Fibroblast of the conjunctiva (primary cell): ENCODE measurements at regions not wholly inside any gene's neighbourhood (a gene's known extent, or its start where the extent isn't known, plus 50 kb on each side); places are given as distances from the start of the nearest gene placed in this dataset.
A peak's percentile ranks its signal among the peaks of the same experiment; 100 is the strongest.

ENCODE experiments used
- DNase-seq: peaks from one replicate; pipeline ENCODE4 v3.0.0-alpha.2; 2010; ENCODE audit warnings: low read depth

DNA sequence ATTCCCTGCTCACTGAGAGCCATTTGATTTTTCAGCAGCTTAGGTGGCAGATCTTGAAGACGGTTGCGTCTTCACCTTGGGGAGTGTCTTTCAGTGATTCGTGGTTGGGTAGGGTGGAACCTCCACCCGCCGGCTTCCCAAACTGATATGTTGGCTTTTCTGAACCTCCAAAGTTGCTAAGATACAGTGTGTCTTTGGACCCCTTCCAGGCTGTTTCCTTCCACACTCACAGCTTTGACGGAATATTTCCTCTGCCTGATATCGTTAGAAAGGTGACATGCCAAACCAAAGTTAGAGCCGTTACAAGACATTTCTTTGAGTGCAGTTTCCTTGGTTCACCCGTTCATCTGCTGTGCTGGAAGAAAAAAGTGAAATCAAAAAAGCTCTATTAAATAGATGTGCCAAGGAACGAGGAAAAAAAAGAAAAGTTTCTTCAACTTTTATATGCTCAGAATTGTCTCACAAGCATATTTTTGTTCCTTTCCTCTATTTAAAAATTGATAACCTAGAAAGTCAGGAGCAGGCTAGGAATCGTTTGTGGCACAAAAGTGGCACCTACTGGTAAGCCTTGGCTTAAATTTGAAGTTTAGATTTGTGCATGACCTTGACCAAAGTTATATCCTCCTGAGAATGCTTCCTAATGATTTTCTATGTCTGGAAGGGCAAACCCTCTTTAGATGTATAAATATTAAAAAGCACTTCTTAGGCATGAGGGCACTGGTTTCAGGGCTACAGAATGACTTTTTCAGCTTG is 270.7 kb upstream of the WWC1 start:
- no peak for DNase-seq

GRCh38 chr5:168022446-168023169 is 268.8 kb upstream of the WWC1 start:
- DNase-seq: no peak

DNA sequence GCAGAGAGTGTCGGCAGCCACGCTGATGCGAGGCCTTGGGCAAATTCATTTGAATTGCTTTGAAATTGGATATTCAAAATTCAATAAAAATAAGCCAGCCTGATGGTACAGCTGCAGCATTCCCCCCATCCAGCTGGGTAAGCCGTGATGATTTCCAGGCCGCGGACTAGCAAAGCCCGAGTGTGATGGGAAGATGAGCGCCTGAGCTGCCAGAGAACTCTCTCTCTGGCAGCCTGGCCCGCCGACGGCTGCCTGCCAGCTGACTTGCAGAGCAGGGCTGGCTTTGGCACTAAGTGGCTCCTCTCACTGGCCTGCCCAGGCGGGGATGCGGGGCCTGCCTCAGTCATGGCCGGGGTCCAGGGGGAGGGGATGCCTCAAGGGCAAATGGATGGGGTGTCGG is 268.3 kb upstream of the WWC1 start:
- DNase-seq: peak; percentile 4

GRCh38 chr5:168024306-168024705 is 267.1 kb upstream of the WWC1 start:
- DNase-seq: no peak

GRCh38 chr5:168027007-168027406 is 264.4 kb upstream of the WWC1 start:
- DNase-seq: no peak

GRCh38 chr5:168030912-168031311 is 260.5 kb upstream of the WWC1 start:
- DNase-seq: no peak

DNA sequence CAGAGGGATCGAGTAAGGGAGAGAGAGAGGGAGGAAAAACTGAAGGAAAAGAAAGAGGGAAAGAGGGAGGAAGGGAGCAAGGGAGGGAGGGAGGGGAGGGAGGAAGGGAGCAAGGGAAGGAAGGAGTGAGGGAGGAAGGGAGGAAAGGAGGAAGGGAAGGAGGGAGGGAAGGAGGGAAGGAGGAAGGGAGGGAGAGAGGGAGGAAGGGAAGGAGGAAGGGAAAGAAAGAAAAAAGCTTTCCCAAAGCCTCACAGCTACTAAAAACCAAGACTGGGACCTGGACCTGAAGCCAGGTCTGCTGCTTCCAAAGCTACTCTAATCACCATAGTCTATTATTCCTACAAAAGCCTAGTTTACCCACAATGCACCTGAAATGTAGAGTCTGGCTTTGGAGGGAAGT is 259.8 kb upstream of the WWC1 start:
- DNase-seq: no peak

DNA sequence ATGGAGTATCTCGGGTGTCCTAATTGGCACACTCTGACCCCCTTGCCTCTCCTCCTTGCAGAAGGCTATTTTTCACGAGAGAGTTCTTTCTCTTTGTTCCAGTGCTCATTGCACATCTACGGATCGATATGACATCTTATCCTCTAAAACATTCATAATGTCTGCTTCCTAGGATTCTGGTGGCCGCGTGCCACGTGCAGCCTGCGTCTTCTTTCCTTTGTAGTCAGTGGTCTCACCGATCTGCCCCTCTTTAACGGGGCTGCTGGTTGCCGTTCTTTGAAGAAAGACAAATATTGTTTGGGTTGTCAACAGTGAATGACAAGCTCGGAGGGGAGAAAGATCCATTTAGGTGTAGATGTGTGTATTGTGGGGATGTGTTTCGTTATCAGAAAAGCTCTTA is 252.4 kb upstream of the WWC1 start:
- DNase-seq: no peak

GRCh38 chr5:168039566-168040248 is 251.7 kb upstream of the WWC1 start:
- DNase-seq: no peak

GRCh38 chr5:168041583-168041982 is 249.9 kb upstream of the WWC1 start:
- no peak for DNase-seq

DNA sequence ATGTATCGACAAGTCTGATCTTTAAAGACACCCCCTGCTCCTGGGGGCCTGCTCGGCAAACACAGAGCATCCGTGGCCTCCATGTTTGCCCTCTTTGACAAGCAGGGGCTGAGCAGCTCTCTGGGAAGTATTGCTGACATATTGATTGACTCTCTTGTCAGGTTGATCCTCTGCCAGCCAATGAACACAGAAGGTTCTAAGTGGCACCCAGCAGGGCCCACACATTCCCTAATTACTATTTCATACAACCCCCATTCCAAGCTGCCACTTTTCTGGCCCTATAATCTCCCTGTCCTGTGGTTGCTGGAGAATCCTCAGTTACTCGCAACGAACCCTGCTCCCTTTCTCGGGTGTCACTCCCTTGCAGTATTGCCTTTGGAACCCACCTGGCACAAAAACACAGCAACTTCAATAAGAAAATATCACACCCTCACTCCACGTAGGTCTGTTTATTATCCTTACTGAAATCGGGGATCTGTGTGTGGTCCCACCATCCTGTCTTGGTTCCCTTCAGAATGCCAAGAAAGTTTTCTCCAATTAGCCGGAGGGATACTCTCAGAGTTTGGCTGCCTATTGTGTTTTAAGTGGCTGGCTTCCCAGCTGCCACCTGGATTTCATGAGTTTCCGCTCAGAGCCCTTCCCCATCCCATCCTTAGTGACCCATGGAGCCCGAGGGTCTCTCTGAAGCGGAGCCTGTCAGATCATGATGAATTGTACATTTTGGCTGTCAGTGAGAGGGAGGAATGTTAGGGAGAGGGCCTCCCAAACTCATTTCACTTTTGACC is 249.0 kb upstream of the WWC1 start:
- DNase-seq: no peak

- DNase-seq: no peak
These were observed 245.3 kb upstream of the WWC1 start for GRCh38 chr5:168046163-168046562.

DNA sequence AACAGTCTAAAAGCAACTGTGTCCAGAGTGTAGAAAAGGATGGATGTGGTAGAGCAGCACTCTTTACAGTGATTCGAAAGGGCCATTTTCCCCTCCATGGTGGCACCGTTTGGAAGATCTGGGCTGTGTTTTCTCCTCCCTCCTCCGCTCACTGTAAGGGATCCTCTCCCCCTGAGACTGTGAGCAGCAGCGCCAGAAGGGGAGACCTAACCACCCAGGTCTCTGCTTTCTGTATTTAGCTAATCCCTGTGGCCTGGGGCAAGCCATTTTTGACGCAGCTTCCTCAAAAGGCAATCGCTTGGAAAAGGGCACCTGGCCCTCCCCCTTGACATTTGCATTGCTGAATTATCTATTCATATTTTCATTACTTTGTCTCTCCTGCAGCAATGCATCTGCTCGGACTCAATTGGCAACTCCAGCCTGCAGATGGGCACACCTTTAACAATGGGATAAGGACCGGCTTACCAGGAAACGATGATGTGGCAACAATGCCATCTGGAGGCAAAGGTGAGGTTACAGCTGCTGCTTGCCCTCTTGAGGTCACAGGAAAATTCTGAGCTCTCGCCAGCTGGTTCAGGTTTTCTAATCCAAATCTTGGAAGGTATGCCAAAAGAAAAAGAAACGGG is 244.3 kb upstream of the WWC1 start:
- peak; percentile 13 for DNase-seq

GRCh38 chr5:168047669-168048111 is 243.8 kb upstream of the WWC1 start:
- no peak for DNase-seq

- no peak for DNase-seq
These were observed 243.0 kb upstream of the WWC1 start for GRCh38 chr5:168048486-168048885.

DNA sequence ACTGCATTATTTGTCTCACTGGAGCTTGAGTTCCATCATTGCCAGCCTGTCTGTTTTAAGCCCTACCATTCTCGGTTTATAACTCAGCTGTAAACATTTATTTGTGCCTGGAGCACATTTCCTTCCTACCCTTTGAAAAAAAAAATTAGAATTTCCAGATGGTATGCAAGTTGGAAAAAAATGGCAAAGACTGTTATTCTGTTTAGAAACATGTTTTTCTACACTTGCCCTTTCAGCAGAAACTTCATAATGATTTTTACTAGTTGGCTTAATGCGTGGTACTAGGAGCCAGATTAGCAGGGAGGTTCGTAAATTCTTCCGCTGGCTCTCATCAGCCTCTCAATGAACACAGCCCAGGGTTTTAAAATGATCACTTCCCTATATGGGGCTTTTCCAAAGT is 238.8 kb upstream of the WWC1 start:
- DNase-seq: no peak

DNA sequence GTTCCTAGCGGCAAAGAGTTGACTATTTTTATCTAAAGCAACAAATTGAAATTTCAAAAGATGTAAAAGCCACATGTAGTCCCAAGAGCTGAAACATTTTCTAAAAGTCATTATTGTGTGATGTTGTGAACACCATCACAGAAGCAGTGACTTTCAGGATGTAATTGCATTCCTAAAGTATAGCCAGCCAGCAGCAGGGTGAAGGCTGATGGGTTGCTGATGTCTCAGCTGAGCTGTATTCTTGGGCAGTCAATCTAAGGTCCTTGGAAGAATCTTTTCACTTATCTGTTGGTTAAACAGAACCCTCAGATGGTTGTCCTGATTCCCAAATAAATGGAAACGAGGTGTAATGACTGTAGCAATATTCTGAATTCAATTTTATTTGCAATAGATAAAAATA is 237.4 kb upstream of the WWC1 start:
- no peak for DNase-seq

DNA sequence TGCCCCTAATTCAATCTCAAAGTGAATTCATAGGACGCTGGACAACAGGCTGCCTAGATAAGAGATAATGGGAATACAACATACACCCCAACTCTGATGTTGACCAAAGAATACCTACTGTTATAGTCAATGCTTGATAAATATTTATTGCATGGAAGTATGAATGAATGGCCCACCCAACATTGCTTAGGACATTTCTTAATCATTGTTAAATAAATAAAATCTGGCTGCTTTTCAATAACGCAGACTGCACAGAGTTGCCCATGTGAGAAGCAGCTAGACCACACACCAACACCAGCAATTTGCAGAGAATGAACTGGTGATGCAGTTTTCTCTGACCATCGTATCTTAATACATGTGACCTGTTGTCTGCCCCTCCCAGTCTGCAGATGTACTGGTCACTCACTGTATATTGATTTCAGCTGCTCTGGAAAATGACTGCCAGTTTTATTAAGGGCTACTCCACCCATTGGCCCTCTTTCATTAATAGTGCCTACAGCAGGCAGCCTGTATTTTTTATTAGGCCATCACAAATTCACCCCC is 236.2 kb upstream of the WWC1 start:
- no peak for DNase-seq

DNA sequence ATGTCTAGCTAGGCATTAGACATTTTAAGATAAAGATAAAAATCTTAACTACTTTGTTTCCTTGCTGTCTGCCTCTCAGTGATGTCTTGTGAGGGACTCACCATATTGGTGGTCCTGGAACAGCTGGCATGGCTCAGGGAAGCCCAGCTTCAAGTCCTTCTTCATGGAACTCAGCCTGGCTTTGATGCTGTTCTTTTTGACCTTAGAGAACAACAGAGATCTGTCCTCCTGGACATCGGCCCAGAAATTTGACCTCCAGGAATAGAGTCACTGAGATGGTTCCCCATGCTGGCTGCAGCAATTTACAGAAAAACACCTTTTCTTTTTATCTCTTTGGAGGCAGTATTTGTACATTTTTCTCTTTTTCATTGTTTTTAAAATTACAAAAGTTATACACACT is 235.5 kb upstream of the WWC1 start:
- DNase-seq: no peak

GRCh38 chr5:168056499-168057182 is 234.8 kb upstream of the WWC1 start:
- no peak for DNase-seq

DNA sequence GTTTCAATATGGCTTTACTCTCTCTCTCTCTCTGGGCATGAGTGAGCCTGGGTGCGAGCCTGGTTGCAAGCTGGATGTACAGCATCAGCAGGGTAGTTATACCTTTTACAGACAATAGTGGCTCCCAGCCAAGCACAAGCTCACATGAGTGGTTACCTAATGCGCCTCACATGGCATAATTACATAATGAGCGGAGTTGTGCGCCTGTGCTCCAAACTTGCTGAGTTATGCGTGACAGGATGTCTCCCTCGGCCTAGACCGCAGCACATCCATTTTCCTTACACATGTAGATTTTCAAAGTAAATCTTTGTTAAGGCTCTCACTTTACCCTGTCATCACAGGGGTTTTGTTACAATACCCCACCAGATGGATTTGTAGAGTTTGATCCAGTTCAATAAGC is 233.5 kb upstream of the WWC1 start:
- no peak for DNase-seq
